HL-60 (cell line): ENCODE measurements at regions not wholly inside any gene's neighbourhood (a gene's known extent, or its start where the extent isn't known, plus 50 kb on each side); places are given as distances from the start of the nearest gene placed in this dataset.
"Not testable (repeated sequence)": the region's sequence is repeated elsewhere in the genome, so short reads cannot be mapped to it uniquely, and the experiment has no call there.

ENCODE experiments used
- DNase-seq, 2 experiments: peaks; one replicate each; pipeline ENCODE4 v3.0.0-alpha.2; 2010 to 2020; ENCODE audit warnings: low read depth in 1 of 2, low spot score in 1 of 2
- H3K27ac ChIP-seq: fragments of 250-450 bp; sonication (Bioruptor Pico); replicated peaks from 2 replicates; pipeline ENCODE4 v1.5.1; 2020; ENCODE audit warnings: mild to moderate bottlenecking, moderate library complexity
- H3K27me3 ChIP-seq: fragments of 250-450 bp; sonication (Bioruptor Pico); 2 replicates; pipeline ENCODE4 v1.5.1; 2021; ENCODE audit warnings: mild to moderate bottlenecking, moderate library complexity; ENCODE audit not compliant: insufficient read depth, poor library complexity, severe bottlenecking
- H3K4me3 ChIP-seq: replicated peaks from 2 replicates; pipeline ENCODE4 v1.5.1; 2011; ENCODE audit warnings: mild to moderate bottlenecking, control low read depth, low read length; ENCODE audit not compliant: insufficient read depth
- GABPA ChIP-seq: IDR thresholded peaks from 2 replicates; pipeline ENCODE4 v1.6.1; 2012; ENCODE audit warnings: low read depth
- POLR2AphosphoS5 ChIP-seq: IDR thresholded peaks from 2 replicates; pipeline ENCODE4 v1.6.1; 2012; ENCODE audit warnings: low read depth
- SPI1 ChIP-seq: IDR thresholded peaks from 2 replicates; pipeline ENCODE4 v1.6.1; 2012; ENCODE audit warnings: low read depth, mild to moderate bottlenecking, borderline replicate concordance
- TF ChIP-seq, protein P1 (sequence below): IDR thresholded peaks from one replicate; pipeline ENCODE4 v1.5.1; 2011; ENCODE audit warnings: low read length, control low read depth, inconsistent platforms; ENCODE audit not compliant: insufficient read depth
- TF ChIP-seq, protein P2 (sequence below): IDR thresholded peaks from 2 replicates; pipeline ENCODE4 v1.6.1; 2012; ENCODE audit warnings: low read depth; ENCODE audit not compliant: insufficient replicate concordance

GRCh38 chr12:102669056-102669455, 188.7 kb upstream of the IGF1 start:
- DNase-seq, result no peak
- H3K27ac ChIP-seq, result no peak overlapping the region
- no peaks in the 10 kb centered on the region for H3K27me3 ChIP-seq
- TF ChIP-seq, protein P1, sequence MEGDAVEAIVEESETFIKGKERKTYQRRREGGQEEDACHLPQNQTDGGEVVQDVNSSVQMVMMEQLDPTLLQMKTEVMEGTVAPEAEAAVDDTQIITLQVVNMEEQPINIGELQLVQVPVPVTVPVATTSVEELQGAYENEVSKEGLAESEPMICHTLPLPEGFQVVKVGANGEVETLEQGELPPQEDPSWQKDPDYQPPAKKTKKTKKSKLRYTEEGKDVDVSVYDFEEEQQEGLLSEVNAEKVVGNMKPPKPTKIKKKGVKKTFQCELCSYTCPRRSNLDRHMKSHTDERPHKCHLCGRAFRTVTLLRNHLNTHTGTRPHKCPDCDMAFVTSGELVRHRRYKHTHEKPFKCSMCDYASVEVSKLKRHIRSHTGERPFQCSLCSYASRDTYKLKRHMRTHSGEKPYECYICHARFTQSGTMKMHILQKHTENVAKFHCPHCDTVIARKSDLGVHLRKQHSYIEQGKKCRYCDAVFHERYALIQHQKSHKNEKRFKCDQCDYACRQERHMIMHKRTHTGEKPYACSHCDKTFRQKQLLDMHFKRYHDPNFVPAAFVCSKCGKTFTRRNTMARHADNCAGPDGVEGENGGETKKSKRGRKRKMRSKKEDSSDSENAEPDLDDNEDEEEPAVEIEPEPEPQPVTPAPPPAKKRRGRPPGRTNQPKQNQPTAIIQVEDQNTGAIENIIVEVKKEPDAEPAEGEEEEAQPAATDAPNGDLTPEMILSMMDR, result no peak
- no peak overlapping the region for H3K4me3 ChIP-seq

DNA sequence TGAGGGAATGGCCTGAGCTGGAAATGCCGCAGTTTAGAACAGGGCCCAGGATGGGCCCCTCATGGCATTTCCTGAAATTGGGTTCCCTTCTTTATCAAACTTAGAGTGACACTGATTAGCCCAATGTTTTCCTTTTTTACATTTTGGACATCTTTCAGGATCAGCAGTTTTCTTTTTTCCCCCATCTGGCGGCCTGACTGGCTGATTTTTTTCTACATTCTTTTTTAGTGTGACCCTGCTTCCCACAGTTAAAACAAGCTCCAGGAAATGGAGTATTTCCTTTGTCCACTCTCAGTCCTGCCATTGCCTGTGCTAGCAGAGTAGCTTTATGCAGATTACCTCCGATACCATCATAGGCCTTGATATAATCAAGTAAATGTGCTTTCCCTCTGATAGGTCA, 185.8 kb upstream of the IGF1 start:
- H3K27me3 ChIP-seq, H3K4me3 ChIP-seq, DNase-seq, H3K27ac ChIP-seq: not testable (repeated sequence)

DNA sequence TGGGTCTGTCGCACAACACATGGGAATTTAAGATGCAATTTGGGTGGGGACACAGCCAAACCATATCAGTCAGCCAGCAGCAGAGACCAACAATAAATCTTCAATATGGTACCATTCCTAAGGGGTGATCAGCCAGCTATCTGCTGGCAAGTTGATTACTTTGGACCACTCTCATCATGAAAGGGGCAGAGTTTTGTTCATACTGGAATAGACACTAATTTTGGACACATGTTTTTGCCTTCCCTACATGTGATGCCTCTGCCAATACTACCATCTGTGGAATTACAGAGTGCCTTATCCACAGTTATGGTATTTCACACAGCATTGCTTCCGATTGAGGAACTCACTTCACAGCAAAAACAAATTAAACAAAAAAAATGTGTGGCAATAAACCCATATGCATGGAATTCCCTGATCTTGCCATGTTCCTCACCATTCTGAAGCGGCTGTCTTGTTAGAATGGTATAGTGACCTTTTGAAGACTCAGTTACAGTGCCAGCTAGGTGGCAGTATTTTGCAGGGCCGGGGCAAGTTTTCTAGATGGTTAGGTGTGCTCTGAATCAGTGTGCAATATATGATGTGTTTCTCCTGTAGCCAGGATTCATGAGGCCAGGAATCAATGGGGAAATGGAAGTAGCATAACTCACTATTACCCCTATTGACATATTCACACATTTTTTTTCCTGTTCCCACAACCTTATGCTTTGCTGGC, 179.0 kb upstream of the IGF1 start:
- no peak overlapping the region for H3K4me3 ChIP-seq
- TF ChIP-seq, protein P2, sequence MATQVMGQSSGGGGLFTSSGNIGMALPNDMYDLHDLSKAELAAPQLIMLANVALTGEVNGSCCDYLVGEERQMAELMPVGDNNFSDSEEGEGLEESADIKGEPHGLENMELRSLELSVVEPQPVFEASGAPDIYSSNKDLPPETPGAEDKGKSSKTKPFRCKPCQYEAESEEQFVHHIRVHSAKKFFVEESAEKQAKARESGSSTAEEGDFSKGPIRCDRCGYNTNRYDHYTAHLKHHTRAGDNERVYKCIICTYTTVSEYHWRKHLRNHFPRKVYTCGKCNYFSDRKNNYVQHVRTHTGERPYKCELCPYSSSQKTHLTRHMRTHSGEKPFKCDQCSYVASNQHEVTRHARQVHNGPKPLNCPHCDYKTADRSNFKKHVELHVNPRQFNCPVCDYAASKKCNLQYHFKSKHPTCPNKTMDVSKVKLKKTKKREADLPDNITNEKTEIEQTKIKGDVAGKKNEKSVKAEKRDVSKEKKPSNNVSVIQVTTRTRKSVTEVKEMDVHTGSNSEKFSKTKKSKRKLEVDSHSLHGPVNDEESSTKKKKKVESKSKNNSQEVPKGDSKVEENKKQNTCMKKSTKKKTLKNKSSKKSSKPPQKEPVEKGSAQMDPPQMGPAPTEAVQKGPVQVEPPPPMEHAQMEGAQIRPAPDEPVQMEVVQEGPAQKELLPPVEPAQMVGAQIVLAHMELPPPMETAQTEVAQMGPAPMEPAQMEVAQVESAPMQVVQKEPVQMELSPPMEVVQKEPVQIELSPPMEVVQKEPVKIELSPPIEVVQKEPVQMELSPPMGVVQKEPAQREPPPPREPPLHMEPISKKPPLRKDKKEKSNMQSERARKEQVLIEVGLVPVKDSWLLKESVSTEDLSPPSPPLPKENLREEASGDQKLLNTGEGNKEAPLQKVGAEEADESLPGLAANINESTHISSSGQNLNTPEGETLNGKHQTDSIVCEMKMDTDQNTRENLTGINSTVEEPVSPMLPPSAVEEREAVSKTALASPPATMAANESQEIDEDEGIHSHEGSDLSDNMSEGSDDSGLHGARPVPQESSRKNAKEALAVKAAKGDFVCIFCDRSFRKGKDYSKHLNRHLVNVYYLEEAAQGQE, result no peak
- TF ChIP-seq POLR2AphosphoS5 (no peak), GABPA (no peak), SPI1 (no peak)
- TF ChIP-seq, protein P1, result peak; percentile 10
- DNase-seq, result no peak

DNA sequence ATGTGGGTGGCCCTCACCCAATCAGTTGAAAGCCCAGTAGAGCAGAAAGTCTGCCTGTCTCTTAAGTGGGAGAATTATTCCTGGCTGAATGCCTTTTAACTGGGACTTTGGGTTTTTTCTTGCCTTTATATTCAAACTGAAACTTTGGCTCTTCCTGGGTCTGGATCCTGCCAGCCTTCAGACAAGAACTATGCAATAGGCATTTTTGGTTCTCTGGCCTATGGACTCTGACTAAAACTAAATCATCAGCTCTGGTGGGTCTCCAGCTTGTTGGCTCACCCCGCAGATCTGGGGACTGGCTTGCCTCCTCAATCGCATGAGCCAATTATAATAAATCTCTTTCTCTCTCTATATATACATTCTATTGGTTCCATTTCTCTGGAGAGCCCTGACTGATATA, 173.0 kb upstream of the IGF1 start:
- Histone ChIP-seq H3K27me3 (no peaks in the 10 kb centered on the region), H3K4me3 (no peak overlapping the region), H3K27ac (no peak overlapping the region)
- no peak for DNase-seq
- TF ChIP-seq SPI1 (no peak), POLR2AphosphoS5 (no peak), GABPA (no peak)
- TF ChIP-seq, protein P1, result no peak
- TF ChIP-seq, protein P2, result no peak

More for the DNA sequence above, 179.0 kb upstream of the IGF1 start:
- no peaks in the 10 kb centered on the region for H3K27me3 ChIP-seq
- no peak overlapping the region for H3K27ac ChIP-seq
